Thymus (tissue), 11 donors: ENCODE measurements at regions not wholly inside any gene's neighbourhood (a gene's known extent, or its start where the extent isn't known, plus 50 kb on each side); places are given as distances from the start of the nearest gene placed in this dataset.

Experiments
- DNase-seq, 9 donors: peaks; one replicate each; pipeline ENCODE4 v3.0.0-alpha.2; 2013; ENCODE audit warnings: low spot score in 9 of 9, low read depth in 6 of 9, missing footprints in 1 of 9
- H3K27ac ChIP-seq, 2 donors: one replicate each; pipeline ENCODE4 v1.5.1; 2013; ENCODE audit warnings: control low read depth in 1 of 2, low read depth in 1 of 2, low read length in 1 of 2, mild to moderate bottlenecking in 1 of 2, moderate library complexity in 1 of 2
- H3K27me3 ChIP-seq, 2 donors: one replicate each; pipeline ENCODE4 v1.5.1; 2013; ENCODE audit warnings: low read length in 1 of 2; ENCODE audit not compliant: control insufficient read depth in 2 of 2, insufficient read depth in 1 of 2
- H3K36me3 ChIP-seq, 2 donors: one replicate each; pipeline ENCODE4 v1.5.1; 2013; ENCODE audit warnings: low read length in 1 of 2, mild to moderate bottlenecking in 1 of 2, moderate library complexity in 1 of 2; ENCODE audit not compliant: control insufficient read depth in 2 of 2, insufficient read depth in 2 of 2
- H3K4me1 ChIP-seq, 2 donors: one replicate each; pipeline ENCODE4 v1.5.1; 2013; ENCODE audit warnings: low read length in 2 of 2; ENCODE audit not compliant: control insufficient read depth in 2 of 2, insufficient read depth in 2 of 2
- H3K4me3 ChIP-seq, 2 donors: one replicate each; pipeline ENCODE4 v1.5.1; 2013; ENCODE audit warnings: low read length in 2 of 2, control low read depth in 1 of 2, mild to moderate bottlenecking in 1 of 2
- H3K9me3 ChIP-seq, 2 donors: one replicate each; pipeline ENCODE4 v1.5.1; 2013; ENCODE audit warnings: low read length in 1 of 2, mild to moderate bottlenecking in 1 of 2; ENCODE audit not compliant: control insufficient read depth in 2 of 2, insufficient read depth in 1 of 2
- WGBS: extraction: QIAGEN DNeasy Blood & Tissue Kit; methylation state at CpG from one replicate; pipeline ENCODE4 v1.1.7; 2013; 5-methylcytosine and 5-hydroxymethylcytosine counted together
- donor health status: healthy.

- H3K4me3 ChIP-seq, result no peak overlapping the region
- no peaks in the 10 kb centered on the region for H3K27me3 ChIP-seq
- H3K27ac ChIP-seq, result peak overlapping the region in 1 of 2 donors; percentile 17
- no peak for DNase-seq
- 74% methylated on average over 10 of the region's 10 CpGs for WGBS
- H3K9me3 ChIP-seq, result no peaks in the 10 kb centered on the region
- no peaks in the 10 kb centered on the region for H3K36me3 ChIP-seq
- no peaks in the 10 kb centered on the region for H3K4me1 ChIP-seq
Measured at GRCh38 chr10:131760416-131761166, 140.2 kb upstream of the PPP2R2D start.

GRCh38 chr10:131762789-131763696, 137.8 kb upstream of the PPP2R2D start:
- no peak for DNase-seq
- no peaks in the 10 kb centered on the region for H3K4me1 ChIP-seq
- H3K27me3 ChIP-seq, result no peaks in the 10 kb centered on the region
- H3K4me3 ChIP-seq, result no peak overlapping the region
- no peaks in the 10 kb centered on the region for H3K36me3 ChIP-seq
- H3K9me3 ChIP-seq, result no peaks in the 10 kb centered on the region
- WGBS, result 90% methylated on average over 15 of the region's 15 CpGs
- H3K27ac ChIP-seq, result no peak overlapping the region

- Histone ChIP-seq H3K4me3 (no peak overlapping the region), H3K27ac (no peak overlapping the region), H3K36me3 (no peaks in the 10 kb centered on the region), H3K4me1 (no peaks in the 10 kb centered on the region), H3K9me3 (no peaks in the 10 kb centered on the region), H3K27me3 (no peaks in the 10 kb centered on the region)
- WGBS, result 90% methylated on average over 9 of the region's 9 CpGs
- DNase-seq, result no peak
Measured at GRCh38 chr10:131764929-131765328, 135.9 kb upstream of the PPP2R2D start.

DNA sequence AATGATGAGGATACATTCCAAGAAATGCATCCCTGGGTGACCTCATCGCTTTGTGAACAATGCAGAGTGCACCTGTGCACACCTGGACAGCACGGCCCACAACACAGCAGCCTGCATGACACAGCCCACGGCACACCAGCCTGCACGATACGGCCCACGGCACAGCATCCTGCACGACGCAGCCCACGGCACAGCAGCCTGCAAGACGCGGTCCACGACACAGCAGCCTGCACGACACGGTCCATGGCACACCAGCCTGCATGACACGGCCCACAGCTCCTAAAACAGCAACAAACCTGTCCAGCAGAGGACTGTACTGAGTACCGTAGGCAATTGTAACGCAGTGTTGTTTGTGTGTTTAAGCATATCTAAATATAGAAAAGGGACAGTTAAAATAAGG, 134.7 kb upstream of the PPP2R2D start:
- Histone ChIP-seq H3K4me1 (no peaks in the 10 kb centered on the region), H3K27ac (no peak overlapping the region), H3K9me3 (no peaks in the 10 kb centered on the region), H3K4me3 (no peak overlapping the region), H3K27me3 (no peaks in the 10 kb centered on the region), H3K36me3 (no peaks in the 10 kb centered on the region)
- DNase-seq, result no peak
- WGBS, result 92% methylated on average over 17 of the region's 17 CpGs

GRCh38 chr10:131767716-131768115, 133.1 kb upstream of the PPP2R2D start:
- H3K4me1 ChIP-seq, result no peaks in the 10 kb centered on the region
- WGBS, result 93% methylated on average over 7 of the region's 7 CpGs
- no peak overlapping the region for H3K4me3 ChIP-seq
- H3K36me3 ChIP-seq, result no peaks in the 10 kb centered on the region
- H3K27me3 ChIP-seq, result no peaks in the 10 kb centered on the region
- H3K9me3 ChIP-seq, result no peaks in the 10 kb centered on the region
- no peak for DNase-seq
- no peak overlapping the region for H3K27ac ChIP-seq

GRCh38 chr10:131769571-131770410, 131.0 kb upstream of the PPP2R2D start:
- no peaks in the 10 kb centered on the region for H3K4me1 ChIP-seq
- H3K36me3 ChIP-seq, result no peaks in the 10 kb centered on the region
- no peak overlapping the region for H3K27ac ChIP-seq
- H3K4me3 ChIP-seq, result no peak overlapping the region
- 88% methylated on average over 19 of the region's 19 CpGs for WGBS
- no peak for DNase-seq
- no peaks in the 10 kb centered on the region for H3K27me3 ChIP-seq
- no peaks in the 10 kb centered on the region for H3K9me3 ChIP-seq

DNA sequence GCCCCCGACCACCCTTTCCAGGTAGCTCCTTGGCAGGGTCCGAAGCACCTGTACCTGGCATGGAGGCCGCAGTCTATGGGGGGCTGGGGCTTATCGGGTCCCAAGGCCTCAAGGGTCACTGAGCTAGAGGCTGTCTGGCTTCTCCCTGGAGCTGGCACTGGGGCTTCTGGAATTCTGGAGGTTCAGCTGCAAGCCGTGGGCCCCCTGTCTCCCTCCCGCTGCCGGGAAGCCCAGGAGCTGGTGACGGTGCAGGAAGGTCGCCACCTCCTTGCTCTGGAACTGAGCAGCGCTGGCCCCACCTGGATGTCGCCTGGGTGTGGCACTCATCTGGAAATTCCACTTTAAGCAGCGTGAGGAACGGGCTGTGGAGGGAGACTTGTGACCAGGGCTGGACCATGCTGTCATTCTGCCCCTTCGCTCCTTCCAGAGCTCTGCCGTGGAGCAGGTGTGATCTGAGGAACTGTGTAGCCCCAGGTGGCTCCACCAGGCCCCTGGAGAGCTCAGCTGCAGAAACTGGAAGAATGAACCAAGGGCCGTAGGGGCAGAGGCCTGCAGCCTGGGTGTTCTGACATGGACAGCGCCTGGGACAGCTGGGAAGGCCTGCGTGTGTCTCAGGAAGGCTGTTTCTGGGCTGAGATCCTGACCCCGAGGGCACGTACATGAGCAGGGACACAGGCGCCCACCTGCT, 129.7 kb upstream of the PPP2R2D start:
- 88% methylated on average over 21 of the region's 21 CpGs for WGBS

GRCh38 chr10:131771634-131772358, 129.0 kb upstream of the PPP2R2D start:
- Histone ChIP-seq H3K36me3 (no peaks in the 10 kb centered on the region), H3K9me3 (peaks cover 3 to 13% of the 10 kb centered on the region in 2 donors), H3K4me1 (no peaks in the 10 kb centered on the region), H3K4me3 (no peak overlapping the region), H3K27me3 (no peaks in the 10 kb centered on the region), H3K27ac (no peak overlapping the region)
- 94% methylated on average over 16 of the region's 16 CpGs for WGBS
- DNase-seq, result no peak

More for the DNA sequence above, 129.7 kb upstream of the PPP2R2D start:
- H3K4me3 ChIP-seq, result no peak overlapping the region
- H3K27ac ChIP-seq, result no peak overlapping the region
- no peak for DNase-seq
- no peaks in the 10 kb centered on the region for H3K27me3 ChIP-seq
- peaks cover 0 to 7% of the 10 kb centered on the region in 2 donors for H3K9me3 ChIP-seq
- H3K4me1 ChIP-seq, result no peaks in the 10 kb centered on the region
- no peaks in the 10 kb centered on the region for H3K36me3 ChIP-seq
